HepG2 (cell line): ENCODE measurements at regions not wholly inside any gene's neighbourhood (a gene's known extent, or its start where the extent isn't known, plus 50 kb on each side); places are given as distances from the start of the nearest gene placed in this dataset.

Experiments
- ATAC-seq: fragments of 200-7000 bp; cut with Tn5 transposase; 3 replicates; pipeline ENCODE4 v1.9.1; 2020; ENCODE audit warnings: mild to moderate bottlenecking, moderate library complexity
- BruUV-seq: library from RNA; stranded (reverse); fragments of 400-500 nt; replicated peaks from 2 replicates; lab custom pipeline; 2021; lab: Mats Ljungman, UMichigan
- CTCF ChIA-PET: fragments of 300-600 bp; formaldehyde crosslinking; extraction: SDS; loops from one replicate; lab custom pipeline; 2021; ENCODE audit warnings: low total read pairs, inconsistent platforms, low intra/inter-chr PET ratio; lab: Yijun Ruan, JAX
- POLR2A ChIA-PET: fragments of 350-600 bp; sonication (Branson Sonifier 250); formaldehyde crosslinking; loops from one replicate; lab custom pipeline; 2020; ENCODE audit warnings: antibody characterized with exemption, inconsistent platforms; lab: Yijun Ruan, JAX
- DNase-seq: peaks from one replicate; pipeline ENCODE4 v3.0.0-alpha.2; 2015; ENCODE audit warnings: low spot score
- FAIRE-seq: peaks from 3 replicates; lab custom pipeline; 2011; peaks lifted over from hg19 to GRCh38; lab: Jason Lieb, UNC
- H2AFZ ChIP-seq: one replicate; pipeline ENCODE4 v1.6.1; 2011; ENCODE audit warnings: low read length, inconsistent platforms
- H3K27ac ChIP-seq: fragments of 300-600 bp; 3 replicates; pipeline ENCODE4 v1.8.0; 2011; ENCODE audit warnings: mixed run types, mild to moderate bottlenecking, mixed read lengths, low read length, inconsistent platforms; ENCODE audit not compliant: insufficient read depth; ENCODE audit errors: extremely low read length
- H3K27me3 ChIP-seq, 2 experiments: fragments of 200-600 bp in 1 of 2; 2 replicates in 1 of 2; 3 replicates in 1 of 2; pipeline versions ENCODE4 v1.6.0 to v1.8.0; 2011; ENCODE audit warnings: low read length in 2 of 2, mild to moderate bottlenecking in 2 of 2, moderate library complexity in 2 of 2, inconsistent platforms in 1 of 2; ENCODE audit not compliant: insufficient read depth in 2 of 2, control insufficient read depth in 1 of 2
- H3K36me3 ChIP-seq, 2 experiments: fragments of 200-600 bp in 1 of 2; replicated peaks in 1 of 2; 2 replicates in 1 of 2; 3 replicates in 1 of 2; pipeline versions ENCODE4 v1.5.1 to v1.8.0; 2011; ENCODE audit warnings: low read length in 2 of 2, inconsistent platforms in 1 of 2; ENCODE audit not compliant: insufficient read depth in 2 of 2, control insufficient read depth in 1 of 2
- H3K4me1 ChIP-seq: 2 replicates; pipeline ENCODE4 v1.5.1; 2012; ENCODE audit warnings: low read length, inconsistent platforms; ENCODE audit not compliant: insufficient read depth
- H3K4me2 ChIP-seq: 2 replicates; pipeline ENCODE4 v1.6.0; 2011; ENCODE audit warnings: low read depth, low read length, inconsistent platforms
- H3K4me3 ChIP-seq, 3 experiments: fragments of 200-600 bp in 1 of 3; sonication (generic), shearing (Covaris generic) in 1 of 3; replicated peaks in 1 of 3; 2 replicates each; pipeline ENCODE4 v1.5.1; 2011 to 2016; ENCODE audit warnings: low read length in 3 of 3, inconsistent platforms in 2 of 3, low read depth in 2 of 3, mild to moderate bottlenecking in 2 of 3, control low read depth in 1 of 3, mixed read lengths in 1 of 3; ENCODE audit not compliant: insufficient read depth in 1 of 3
- H3K79me2 ChIP-seq: one replicate; pipeline ENCODE4 v1.6.1; 2011; ENCODE audit warnings: low read length, inconsistent platforms; ENCODE audit not compliant: insufficient read depth
- H3K9ac ChIP-seq: 2 replicates; pipeline ENCODE4 v1.6.0; 2011; ENCODE audit warnings: mild to moderate bottlenecking, low read depth, low read length, inconsistent platforms; ENCODE audit not compliant: insufficient read depth
- H3K9me3 ChIP-seq: 2 replicates; pipeline ENCODE4 v1.5.1; 2012; ENCODE audit warnings: mild to moderate bottlenecking, low read length
- H4K20me1 ChIP-seq: 2 replicates; pipeline ENCODE4 v1.6.0; 2011; ENCODE audit warnings: inconsistent platforms, mild to moderate bottlenecking, low read length, moderate library complexity; ENCODE audit not compliant: insufficient read depth
- ARID2 ChIP-seq: sonication (generic); formaldehyde crosslinking; IDR thresholded peaks from 2 replicates; pipeline ENCODE4 v1.8.1; 2022; ENCODE audit warnings: mild to moderate bottlenecking, missing genetic modification reagents, borderline replicate concordance
- BRD4 ChIP-seq: sonication (generic); formaldehyde crosslinking; IDR thresholded peaks from 2 replicates; pipeline ENCODE4 v1.4.0; 2020; ENCODE audit warnings: missing genetic modification reagents
- HMGA1 ChIP-seq: sonication (generic); formaldehyde crosslinking; conservative IDR thresholded peaks from 2 replicates; pipeline ENCODE4 v1.4.0; 2020; ENCODE audit warnings: missing genetic modification reagents
- NCOA2 ChIP-seq: sonication (generic); formaldehyde crosslinking; IDR thresholded peaks from 2 replicates; pipeline ENCODE4 v1.8.0; 2022; ENCODE audit warnings: inconsistent platforms
- NR2F2 ChIP-seq: IDR thresholded peaks from 2 replicates; pipeline ENCODE4 v1.6.1; 2012; ENCODE audit warnings: low read depth, inconsistent platforms, borderline replicate concordance
- PHF20 ChIP-seq: sonication (generic); formaldehyde crosslinking; IDR thresholded peaks from 2 replicates; pipeline ENCODE4 v1.5.0; 2020; ENCODE audit warnings: mild to moderate bottlenecking, missing genetic modification reagents
- SKIL ChIP-seq: sonication (generic); formaldehyde crosslinking; IDR thresholded peaks from 2 replicates; pipeline ENCODE4 v1.8.0; 2022; ENCODE audit warnings: missing genetic modification reagents, mild to moderate bottlenecking, moderate library complexity, borderline replicate concordance
- TRIM22 ChIP-seq: fragments of 450-650 bp; IDR thresholded peaks from 2 replicates; pipeline ENCODE4 v1.6.1; 2017
- ZHX2 ChIP-seq, 2 experiments: sonication (generic) in 1 of 2; formaldehyde crosslinking in 1 of 2; IDR thresholded peaks; 2 replicates each; pipeline versions ENCODE4 v1.6.1 to v1.9.0; 2014 to 2022; ENCODE audit warnings: antibody characterized with exemption in 1 of 2, borderline replicate concordance in 1 of 2, inconsistent platforms in 1 of 2, low read depth in 1 of 2, missing genetic modification reagents in 1 of 2
- ZNF441 ChIP-seq: sonication (generic); formaldehyde crosslinking; IDR thresholded peaks from 2 replicates; pipeline ENCODE4 v1.7.0; 2021; ENCODE audit warnings: missing genetic modification reagents, borderline replicate concordance
- ZNF704 ChIP-seq: sonication (generic); formaldehyde crosslinking; IDR thresholded peaks from 2 replicates; pipeline ENCODE4 v1.8.1; 2023; ENCODE audit warnings: mild to moderate bottlenecking, inconsistent platforms, moderate library complexity, missing genetic modification reagents, borderline replicate concordance
- WGBS: methylation state at CpG from one replicate; pipeline ENCODE4 v1.1.6; 2017; ENCODE audit warnings: low lambda C conversion rate; 5-methylcytosine and 5-hydroxymethylcytosine counted together
- in situ Hi-C: cut with HindIII; loops from 2 replicates; pipeline ENCODE4 v1.10.0; 2017; ENCODE audit warnings: low pct_unique_long_range_greater_than_20kb; ENCODE audit not compliant: extremely low pct_ligation_motif_present
- intact Hi-C: fragments of 100-400 bp; cut with micrococcal nuclease; formaldehyde crosslinking; loops from one replicate; pipeline ENCODE4 v1.10.0; 2022; ENCODE audit not compliant: unreplicated experiment

GRCh38 chr2:59874971-59875755 is 678.3 kb downstream of the BCL11A start (continued):
- TF ChIP-seq ARID2 (CRISPR knock-in tag) = no peak
- no peak for TF ChIP-seq ZNF704 (CRISPR knock-in tag)
- no peak for TF ChIP-seq ZNF441 (CRISPR knock-in tag)
- TF ChIP-seq HMGA1 (CRISPR knock-in tag) = no peak

- Histone ChIP-seq H3K9ac (no peak overlapping the region), H3K79me2 (no peaks in the 10 kb centered on the region), H3K4me2 (no peak overlapping the region), H3K9me3 (no peaks in the 10 kb centered on the region), H2AFZ (no peak overlapping the region), H3K4me3 (no peak overlapping the region), H4K20me1 (no peaks in the 10 kb centered on the region), H3K27ac (no peak overlapping the region), H3K4me1 (no peaks in the 10 kb centered on the region), H3K36me3 (no peaks in the 10 kb centered on the region), H3K27me3 (no peaks in the 10 kb centered on the region)
- FAIRE-seq = no peak
- POLR2A ChIA-PET = no interaction called here
- CTCF ChIA-PET = no interaction called here
- intact Hi-C loops (no loop called here), in situ Hi-C loops (no loop called here)
- no peak for DNase-seq
- WGBS = under 1% methylated on average over 7 of the region's 7 CpGs
- ATAC-seq = no peak
- no TSS peak for BruUV-seq
- TF ChIP-seq BRD4 (no peak), PHF20 (CRISPR knock-in tag) (no peak), ZHX2 (IDR thresholded peaks at IDR 0.05; ENCODE audit: low read depth) (no peak), ZHX2 (CRISPR knock-in tag; IDR thresholded peaks at IDR 0.05; ENCODE audit: borderline replicate concordance) (no peak), NR2F2 (no peak), NCOA2 (CRISPR knock-in tag) (no peak), TRIM22 (no peak), SKIL (CRISPR knock-in tag) (no peak)
Measured at GRCh38 chr2:59874361-59874760, 679.1 kb downstream of the BCL11A start.
